Fibroblast of lung (primary cell): ENCODE measurements at regions not wholly inside any gene's neighbourhood (a gene's known extent, or its start where the extent isn't known, plus 50 kb on each side); places are given as distances from the start of the nearest gene placed in this dataset.

Experiments
- DNase-seq, 2 donors: peaks; one replicate each; pipeline versions ENCODE4 v3.0.0 to v3.0.0-alpha.2; 2010; ENCODE audit warnings: low read depth in 2 of 2
- H2AFZ ChIP-seq: 2 replicates; pipeline ENCODE4 v1.5.1; 2012; ENCODE audit warnings: low read length, control low read depth, inconsistent platforms
- H3K27ac ChIP-seq: 2 replicates; pipeline ENCODE4 v1.5.1; 2011; ENCODE audit warnings: low read length, control low read depth; ENCODE audit not compliant: insufficient read depth
- H3K27me3 ChIP-seq: 2 replicates; pipeline ENCODE4 v1.5.1; 2011; ENCODE audit warnings: mild to moderate bottlenecking, low read length; ENCODE audit not compliant: control insufficient read depth, insufficient read depth
- H3K36me3 ChIP-seq: 2 replicates; pipeline ENCODE4 v1.5.1; 2011; ENCODE audit warnings: low read length; ENCODE audit not compliant: control insufficient read depth, insufficient read depth
- H3K4me1 ChIP-seq: 2 replicates; pipeline ENCODE4 v1.5.1; 2011; ENCODE audit warnings: low read length; ENCODE audit not compliant: control insufficient read depth, insufficient read depth; ENCODE audit errors: extremely low read depth
- H3K4me2 ChIP-seq: 2 replicates; pipeline ENCODE4 v1.5.1; 2011; ENCODE audit warnings: low read length, control low read depth; ENCODE audit not compliant: insufficient read depth; ENCODE audit errors: extremely low read depth
- H3K4me3 ChIP-seq, 4 experiments: fragments of 200-600 bp in 1 of 4; sonication (generic) in 1 of 4; replicated peaks in 1 of 4; 2 replicates each; pipeline ENCODE4 v1.5.1; 2011 to 2016; ENCODE audit warnings: low read length in 4 of 4, low read depth in 3 of 4, mild to moderate bottlenecking in 3 of 4, control low read depth in 2 of 4, inconsistent platforms in 1 of 4, mixed read lengths in 1 of 4; ENCODE audit not compliant: insufficient read depth in 1 of 4; ENCODE audit errors: control extremely low read depth in 1 of 4
- H3K79me2 ChIP-seq: 2 replicates; pipeline ENCODE4 v1.5.1; 2012; ENCODE audit warnings: mild to moderate bottlenecking, low read length, inconsistent platforms; ENCODE audit not compliant: control insufficient read depth, insufficient read depth
- H3K9ac ChIP-seq: 2 replicates; pipeline ENCODE4 v1.5.1; 2011; ENCODE audit warnings: mild to moderate bottlenecking, low read length, control low read depth; ENCODE audit not compliant: insufficient read depth
- H3K9me3 ChIP-seq: 2 replicates; pipeline ENCODE4 v1.5.1; 2012; ENCODE audit warnings: low read depth, low read length; ENCODE audit not compliant: control insufficient read depth, insufficient read depth
- H4K20me1 ChIP-seq: 2 replicates; pipeline ENCODE4 v1.5.1; 2011; ENCODE audit warnings: low read length; ENCODE audit not compliant: control insufficient read depth, insufficient read depth; ENCODE audit errors: extremely low read depth
- EZH2 ChIP-seq: IDR thresholded peaks from 2 replicates; pipeline ENCODE4 v1.5.1; 2012; ENCODE audit warnings: low read length, control low read depth, mild to moderate bottlenecking; ENCODE audit errors: missing control alignments
- TF ChIP-seq, protein P1 (sequence below), 2 donors: IDR thresholded peaks in 1 of 2; conservative IDR thresholded peaks in 1 of 2; 1 replicate in 1 of 2; 2 replicates in 1 of 2; pipeline ENCODE4 v1.5.1; 2011 to 2012; ENCODE audit warnings: low read length in 2 of 2, control low read depth in 1 of 2, inconsistent platforms in 1 of 2, low read depth in 1 of 2, mild to moderate bottlenecking in 1 of 2

GRCh38 chr9:89788434-89788833 lies 183.6 kb downstream of the GADD45G start:
- Histone ChIP-seq H3K4me2 (no peak overlapping the region), H3K79me2 (no peaks in the 10 kb centered on the region), H3K36me3 (no peaks in the 10 kb centered on the region), H3K27ac (no peak overlapping the region), H3K4me3 (no peak overlapping the region), H3K9ac (no peak overlapping the region), H4K20me1 (no peaks in the 10 kb centered on the region), H3K9me3 (no peaks in the 10 kb centered on the region), H3K27me3 (peaks cover 3% of the 10 kb centered on the region), H3K4me1 (no peaks in the 10 kb centered on the region), H2AFZ (no peak overlapping the region)
- no peak for DNase-seq
- TF ChIP-seq EZH2 = no peak
- TF ChIP-seq, protein P1, sequence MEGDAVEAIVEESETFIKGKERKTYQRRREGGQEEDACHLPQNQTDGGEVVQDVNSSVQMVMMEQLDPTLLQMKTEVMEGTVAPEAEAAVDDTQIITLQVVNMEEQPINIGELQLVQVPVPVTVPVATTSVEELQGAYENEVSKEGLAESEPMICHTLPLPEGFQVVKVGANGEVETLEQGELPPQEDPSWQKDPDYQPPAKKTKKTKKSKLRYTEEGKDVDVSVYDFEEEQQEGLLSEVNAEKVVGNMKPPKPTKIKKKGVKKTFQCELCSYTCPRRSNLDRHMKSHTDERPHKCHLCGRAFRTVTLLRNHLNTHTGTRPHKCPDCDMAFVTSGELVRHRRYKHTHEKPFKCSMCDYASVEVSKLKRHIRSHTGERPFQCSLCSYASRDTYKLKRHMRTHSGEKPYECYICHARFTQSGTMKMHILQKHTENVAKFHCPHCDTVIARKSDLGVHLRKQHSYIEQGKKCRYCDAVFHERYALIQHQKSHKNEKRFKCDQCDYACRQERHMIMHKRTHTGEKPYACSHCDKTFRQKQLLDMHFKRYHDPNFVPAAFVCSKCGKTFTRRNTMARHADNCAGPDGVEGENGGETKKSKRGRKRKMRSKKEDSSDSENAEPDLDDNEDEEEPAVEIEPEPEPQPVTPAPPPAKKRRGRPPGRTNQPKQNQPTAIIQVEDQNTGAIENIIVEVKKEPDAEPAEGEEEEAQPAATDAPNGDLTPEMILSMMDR (conservative IDR thresholded peaks at IDR 0.05 in 1 of 2, IDR thresholded peaks at IDR 0.05 in 1 of 2; ENCODE audit: low read depth in 1 of 2, low read length in 2 of 2) = no peak

DNA sequence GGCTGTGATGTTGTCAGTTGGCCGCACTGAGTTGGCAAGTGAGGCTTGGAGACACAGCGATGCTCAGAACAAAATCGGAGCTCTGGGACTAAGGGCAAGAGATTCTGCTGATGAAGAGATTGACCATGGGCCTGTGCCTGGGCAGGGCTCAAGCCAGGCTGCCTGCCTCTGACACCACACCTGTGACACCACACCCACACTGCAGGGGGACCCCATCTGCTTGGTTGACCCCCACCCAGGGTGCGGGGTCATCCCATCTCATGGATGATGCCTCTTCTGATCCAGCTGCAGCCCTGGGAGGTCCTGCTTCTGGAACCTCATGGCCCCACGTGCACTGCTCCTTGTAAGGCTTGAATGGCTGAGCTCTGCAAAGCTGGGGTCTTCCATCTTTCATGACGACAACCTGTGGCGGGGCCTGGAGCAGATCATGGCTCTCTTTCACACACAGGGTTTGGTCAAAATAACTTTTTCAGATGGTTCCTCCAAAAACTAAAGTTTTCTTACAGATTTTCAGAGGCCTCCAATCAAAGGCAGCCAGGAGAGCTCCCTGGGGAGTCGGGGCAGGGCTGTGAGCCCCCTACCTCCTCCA lies 185.2 kb downstream of the GADD45G start:
- no peak for DNase-seq
- Histone ChIP-seq H2AFZ (no peak overlapping the region), H3K4me2 (no peak overlapping the region), H3K27ac (no peak overlapping the region), H3K4me3 (no peak overlapping the region), H3K4me1 (no peaks in the 10 kb centered on the region), H3K27me3 (peaks cover 3% of the 10 kb centered on the region), H3K79me2 (no peaks in the 10 kb centered on the region), H3K36me3 (no peaks in the 10 kb centered on the region), H4K20me1 (no peaks in the 10 kb centered on the region), H3K9me3 (no peaks in the 10 kb centered on the region), H3K9ac (no peak overlapping the region)
- TF ChIP-seq, protein P1 (conservative IDR thresholded peaks at IDR 0.05 in 1 of 2, IDR thresholded peaks at IDR 0.05 in 1 of 2; ENCODE audit: low read depth in 1 of 2, low read length in 2 of 2) = no peak
- TF ChIP-seq EZH2 = no peak

DNA sequence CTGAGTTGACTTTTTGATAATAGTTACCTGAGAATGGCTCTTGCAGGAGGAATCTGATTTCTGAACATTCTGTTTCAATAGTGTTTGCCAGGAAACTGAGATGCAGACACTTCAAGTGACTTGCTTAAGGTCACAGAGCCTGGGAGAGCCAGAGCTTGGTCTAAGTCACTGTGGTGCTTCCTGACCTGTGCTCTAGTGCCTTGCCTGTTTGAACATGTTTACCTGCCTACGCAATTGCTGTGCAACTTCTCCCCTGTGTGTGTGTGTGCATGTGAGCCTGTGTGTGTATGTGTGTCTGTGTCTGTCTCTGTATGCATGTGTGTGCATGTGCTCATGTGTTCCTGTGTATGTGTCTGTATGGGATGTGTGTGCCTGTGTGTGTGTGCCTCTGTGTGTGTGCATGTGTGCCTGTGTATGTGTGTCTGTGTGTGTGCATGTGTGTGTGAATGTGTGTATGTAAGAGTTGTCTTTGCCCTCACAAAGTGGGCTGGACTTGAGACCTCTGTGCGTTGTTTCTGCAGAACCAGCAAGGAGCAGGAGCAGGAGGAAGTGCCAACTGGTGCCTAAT lies 185.8 kb downstream of the GADD45G start:
- Histone ChIP-seq H3K4me2 (no peak overlapping the region), H3K79me2 (no peaks in the 10 kb centered on the region), H3K4me1 (no peaks in the 10 kb centered on the region), H4K20me1 (no peaks in the 10 kb centered on the region), H3K36me3 (no peaks in the 10 kb centered on the region), H2AFZ (no peak overlapping the region), H3K27me3 (peaks cover 3% of the 10 kb centered on the region), H3K9ac (no peak overlapping the region), H3K4me3 (no peak overlapping the region), H3K27ac (no peak overlapping the region), H3K9me3 (no peaks in the 10 kb centered on the region)
- TF ChIP-seq EZH2 = no peak
- TF ChIP-seq, protein P1 (conservative IDR thresholded peaks at IDR 0.05 in 1 of 2, IDR thresholded peaks at IDR 0.05 in 1 of 2; ENCODE audit: low read depth in 1 of 2, low read length in 2 of 2) = no peak
- no peak for DNase-seq
